HG03432 (cell line): ENCODE measurements at regions not wholly inside any gene's neighbourhood (a gene's known extent, or its start where the extent isn't known, plus 50 kb on each side); places are given as distances from the start of the nearest gene placed in this dataset.

Source experiments
- ATAC-seq: cut with Tn5 transposase; IDR thresholded peaks from one replicate; pipeline ENCODE4 v1.9.1; 2021; ENCODE audit warnings: mild to moderate bottlenecking, moderate library complexity; ENCODE audit not compliant: unreplicated experiment

- no peak for ATAC-seq
Observed at GRCh38 chr2:219989744-219990143, 362.3 kb downstream of the SLC4A3 start.

GRCh38 chr2:219991116-219991515 lies 363.7 kb downstream of the SLC4A3 start:
- ATAC-seq: no peak

GRCh38 chr2:219995399-219995798 lies 368.0 kb downstream of the SLC4A3 start:
- no peak for ATAC-seq

GRCh38 chr2:219995991-219996765 lies 368.7 kb downstream of the SLC4A3 start:
- ATAC-seq: no peak

GRCh38 chr2:219997341-219997851 lies 370.0 kb downstream of the SLC4A3 start:
- ATAC-seq: no peak

GRCh38 chr2:219998107-219998506 lies 370.7 kb downstream of the SLC4A3 start:
- ATAC-seq: no peak

GRCh38 chr2:219998714-219999227 lies 371.3 kb downstream of the SLC4A3 start:
- no peak for ATAC-seq

GRCh38 chr2:220000080-220000479 lies 372.6 kb downstream of the SLC4A3 start:
- no peak for ATAC-seq

- no peak for ATAC-seq
Observed at GRCh38 chr2:220000586-220000985, 373.2 kb downstream of the SLC4A3 start.

GRCh38 chr2:220001751-220002150 lies 374.3 kb downstream of the SLC4A3 start:
- no peak for ATAC-seq

- no peak for ATAC-seq
Observed at GRCh38 chr2:220002251-220002650, 374.8 kb downstream of the SLC4A3 start.

GRCh38 chr2:220002699-220003098 lies 375.3 kb downstream of the SLC4A3 start:
- ATAC-seq: no peak

GRCh38 chr2:220005362-220005761 lies 377.9 kb downstream of the SLC4A3 start:
- ATAC-seq: no peak

- no peak for ATAC-seq
Observed at GRCh38 chr2:220006152-220006621, 378.8 kb downstream of the SLC4A3 start.

GRCh38 chr2:220011859-220012258 lies 384.4 kb downstream of the SLC4A3 start:
- no peak for ATAC-seq

- ATAC-seq: no peak
Observed at GRCh38 chr2:220014961-220015360, 387.5 kb downstream of the SLC4A3 start.

GRCh38 chr2:220015576-220015975 lies 388.1 kb downstream of the SLC4A3 start:
- ATAC-seq: no peak

- ATAC-seq: no peak
Observed at GRCh38 chr2:220025207-220025606, 397.8 kb downstream of the SLC4A3 start.

- no peak for ATAC-seq
Observed at GRCh38 chr2:220029013-220029412, 401.6 kb downstream of the SLC4A3 start.

- no peak for ATAC-seq
Observed at GRCh38 chr2:220033546-220033945, 406.1 kb downstream of the SLC4A3 start.

- ATAC-seq: no peak
Observed at GRCh38 chr2:220034426-220035130, 407.1 kb downstream of the SLC4A3 start.

GRCh38 chr2:220036431-220036830 lies 409.0 kb downstream of the SLC4A3 start:
- ATAC-seq: no peak
